Prostate gland (tissue), 2 donors: ENCODE measurements at regions not wholly inside any gene's neighbourhood (a gene's known extent, or its start where the extent isn't known, plus 50 kb on each side); places are given as distances from the start of the nearest gene placed in this dataset.

Experiments
- DNase-seq: peaks from one replicate; pipeline ENCODE4 v3.0.0-alpha.2; 2019; ENCODE audit warnings: low spot score
- H3K27ac ChIP-seq, 2 donors: fragments of 200-600 bp; sonication (generic); 2 replicates each; pipeline ENCODE4 v1.5.1; 2017 to 2019
- H3K27me3 ChIP-seq: fragments of 200-600 bp; sonication (generic); replicated peaks from 2 replicates; pipeline ENCODE4 v1.5.1; 2019; ENCODE audit not compliant: insufficient read depth
- H3K36me3 ChIP-seq, 2 donors: fragments of 200-600 bp; sonication (generic); 1 replicate in 1 of 2; 2 replicates in 1 of 2; pipeline versions ENCODE4 v1.5.1 to v1.8.1; 2017 to 2019
- H3K4me1 ChIP-seq: fragments of 200-600 bp; sonication (generic); replicated peaks from 2 replicates; pipeline ENCODE4 v1.5.1; 2019
- H3K4me3 ChIP-seq, 2 donors: fragments of 200-600 bp; sonication (generic); 2 replicates each; pipeline ENCODE4 v1.5.1; 2017 to 2019
- H3K9me3 ChIP-seq: fragments of 200-600 bp; sonication (generic); 2 replicates; pipeline ENCODE4 v1.5.1; 2017
- POLR2A ChIP-seq: fragments of 450-650 bp; IDR thresholded peaks from one replicate; pipeline ENCODE4 v1.6.1; 2016; ENCODE audit warnings: antibody characterized with exemption, mild to moderate bottlenecking
- POLR2AphosphoS5 ChIP-seq: sonication (generic); formaldehyde crosslinking; IDR thresholded peaks from one replicate; pipeline ENCODE4 v1.6.1; 2017; ENCODE audit warnings: antibody characterized with exemption
- WGBS: methylation state at CpG from one replicate; pipeline ENCODE4 v1.1.5; 2018; 5-methylcytosine and 5-hydroxymethylcytosine counted together
- intact Hi-C: fragments of 100-400 bp; cut with DNase I; formaldehyde crosslinking; loops from one replicate; pipeline ENCODE4 v1.14.2; 2022
- TF ChIP-seq, protein P1 (sequence below), 4 experiments: fragments of 200-600 bp in 2 of 4; fragments of 450-650 bp in 2 of 4; sonication (generic) in 2 of 4; IDR thresholded peaks; 1 replicate in 3 of 4; 2 replicates in 1 of 4; pipeline ENCODE4 v1.5.1; 2016 to 2019; ENCODE audit warnings: antibody characterized with exemption in 4 of 4, mild to moderate bottlenecking in 2 of 4, moderate library complexity in 2 of 4

DNA sequence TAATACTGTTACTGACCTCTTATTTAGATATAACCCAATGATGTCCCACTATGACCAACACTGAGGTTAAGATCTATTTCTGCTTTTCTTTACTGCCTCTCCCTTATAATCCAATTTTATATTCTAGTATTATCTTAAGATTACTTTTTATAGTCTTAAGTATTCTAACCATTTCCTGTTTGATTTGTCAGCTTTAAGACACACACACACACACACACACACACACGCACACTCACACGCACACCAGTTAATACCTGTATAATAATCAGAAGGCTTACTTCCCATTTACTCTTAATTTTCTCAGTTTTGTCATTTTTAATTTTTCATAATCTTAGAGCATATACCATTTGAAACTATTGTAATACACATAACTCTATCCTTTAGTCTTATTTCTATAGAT lies 226.0 kb upstream of the C11orf87 start:
- no peaks in the 10 kb centered on the region for H3K4me1 ChIP-seq
- no peak overlapping the region for H3K4me3 ChIP-seq
- H3K27me3 ChIP-seq: no peaks in the 10 kb centered on the region
- no peaks in the 10 kb centered on the region for H3K36me3 ChIP-seq
- no peaks in the 10 kb centered on the region for H3K9me3 ChIP-seq
- TF ChIP-seq POLR2AphosphoS5 (no peak), POLR2A (no peak)
- TF ChIP-seq, protein P1, sequence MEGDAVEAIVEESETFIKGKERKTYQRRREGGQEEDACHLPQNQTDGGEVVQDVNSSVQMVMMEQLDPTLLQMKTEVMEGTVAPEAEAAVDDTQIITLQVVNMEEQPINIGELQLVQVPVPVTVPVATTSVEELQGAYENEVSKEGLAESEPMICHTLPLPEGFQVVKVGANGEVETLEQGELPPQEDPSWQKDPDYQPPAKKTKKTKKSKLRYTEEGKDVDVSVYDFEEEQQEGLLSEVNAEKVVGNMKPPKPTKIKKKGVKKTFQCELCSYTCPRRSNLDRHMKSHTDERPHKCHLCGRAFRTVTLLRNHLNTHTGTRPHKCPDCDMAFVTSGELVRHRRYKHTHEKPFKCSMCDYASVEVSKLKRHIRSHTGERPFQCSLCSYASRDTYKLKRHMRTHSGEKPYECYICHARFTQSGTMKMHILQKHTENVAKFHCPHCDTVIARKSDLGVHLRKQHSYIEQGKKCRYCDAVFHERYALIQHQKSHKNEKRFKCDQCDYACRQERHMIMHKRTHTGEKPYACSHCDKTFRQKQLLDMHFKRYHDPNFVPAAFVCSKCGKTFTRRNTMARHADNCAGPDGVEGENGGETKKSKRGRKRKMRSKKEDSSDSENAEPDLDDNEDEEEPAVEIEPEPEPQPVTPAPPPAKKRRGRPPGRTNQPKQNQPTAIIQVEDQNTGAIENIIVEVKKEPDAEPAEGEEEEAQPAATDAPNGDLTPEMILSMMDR (IDR thresholded peaks at IDR 0.05): no peak
- H3K27ac ChIP-seq: no peak overlapping the region
- no peak for DNase-seq
- intact Hi-C loops: no loop called here
- WGBS: 83% methylated on average over 2 of the region's 2 CpGs

DNA sequence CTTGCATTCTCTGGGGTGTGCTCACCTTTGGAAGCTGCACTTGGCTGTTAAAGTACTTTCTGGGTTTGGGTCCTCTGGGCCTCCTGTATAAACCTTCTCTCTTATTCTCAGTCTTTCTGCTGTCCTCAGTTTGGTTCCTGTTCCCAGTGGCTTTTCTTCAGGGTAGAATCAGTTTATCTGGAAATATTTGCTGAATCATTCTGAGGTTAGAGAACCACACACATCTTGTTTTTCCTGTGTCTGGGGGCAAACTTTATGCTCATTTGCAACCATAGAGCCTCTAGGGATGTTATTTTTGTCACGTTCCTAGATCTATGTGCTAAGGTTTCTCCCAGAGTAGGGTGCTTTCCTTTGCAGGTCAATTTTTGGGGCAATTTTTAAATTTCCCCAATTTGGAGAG lies 224.3 kb upstream of the C11orf87 start:
- 71% methylated on average over 1 of the region's 1 CpG for WGBS
- intact Hi-C loops: no loop called here
- H3K4me3 ChIP-seq: no peak overlapping the region
- no peaks in the 10 kb centered on the region for H3K27me3 ChIP-seq
- no peaks in the 10 kb centered on the region for H3K9me3 ChIP-seq
- H3K4me1 ChIP-seq: no peaks in the 10 kb centered on the region
- TF ChIP-seq POLR2AphosphoS5: no peak
- TF ChIP-seq POLR2A: no peak
- TF ChIP-seq, protein P1 (IDR thresholded peaks at IDR 0.05): no peak
- H3K36me3 ChIP-seq: no peaks in the 10 kb centered on the region
- DNase-seq: no peak
- no peak overlapping the region for H3K27ac ChIP-seq

DNA sequence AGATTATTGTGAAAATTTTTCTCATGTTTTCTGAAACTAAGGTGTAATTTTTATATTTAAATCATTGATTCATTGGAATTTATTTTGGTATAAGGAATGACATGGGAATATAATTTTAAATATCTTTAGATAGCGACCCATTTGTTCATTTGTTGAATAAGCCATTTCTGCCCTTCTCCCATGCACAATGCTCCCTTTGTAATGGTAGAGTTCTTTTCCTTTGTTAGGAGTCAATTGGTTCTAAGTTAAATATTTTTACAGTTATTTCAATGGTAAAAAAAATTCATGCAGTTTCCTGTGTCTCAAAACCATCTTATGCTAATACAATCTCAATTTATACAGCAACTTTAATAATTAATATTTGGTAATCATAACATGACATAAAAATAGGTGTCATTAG lies 218.8 kb upstream of the C11orf87 start:
- H3K9me3 ChIP-seq: no peaks in the 10 kb centered on the region
- intact Hi-C loops: no loop called here
- H3K27ac ChIP-seq: no peak overlapping the region
- H3K27me3 ChIP-seq: no peaks in the 10 kb centered on the region
- WGBS: 44% methylated on average over 1 of the region's 1 CpG
- H3K4me3 ChIP-seq: no peak overlapping the region
- H3K36me3 ChIP-seq: no peaks in the 10 kb centered on the region
- no peak for DNase-seq
- no peaks in the 10 kb centered on the region for H3K4me1 ChIP-seq
- TF ChIP-seq POLR2A (no peak), POLR2AphosphoS5 (no peak)

DNA sequence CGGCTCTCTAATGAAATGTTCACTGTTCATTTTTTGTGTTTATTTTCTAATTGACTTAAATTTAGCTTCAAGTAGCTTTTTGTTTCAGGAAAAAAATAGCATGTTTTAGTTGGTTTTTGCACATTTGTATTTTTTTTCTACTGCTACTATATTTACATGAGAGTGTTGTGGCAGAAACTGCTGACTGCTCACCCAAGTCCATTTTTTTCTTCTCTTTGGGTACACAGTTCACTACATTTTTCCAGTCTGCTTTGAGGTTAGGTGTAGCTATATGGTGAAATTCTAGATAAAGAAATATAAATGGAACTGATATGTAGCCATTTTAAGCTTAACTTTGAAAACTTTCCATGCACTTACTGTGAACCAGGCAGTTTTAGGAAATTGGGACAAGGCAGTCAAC lies 216.7 kb upstream of the C11orf87 start:
- intact Hi-C loops: no loop called here
- DNase-seq: no peak
- Histone ChIP-seq H3K4me3 (no peak overlapping the region), H3K9me3 (no peaks in the 10 kb centered on the region), H3K27me3 (no peaks in the 10 kb centered on the region), H3K36me3 (no peaks in the 10 kb centered on the region), H3K4me1 (no peaks in the 10 kb centered on the region), H3K27ac (no peak overlapping the region)
- 85% methylated on average over 1 of the region's 1 CpG for WGBS
- TF ChIP-seq POLR2AphosphoS5: no peak

DNA sequence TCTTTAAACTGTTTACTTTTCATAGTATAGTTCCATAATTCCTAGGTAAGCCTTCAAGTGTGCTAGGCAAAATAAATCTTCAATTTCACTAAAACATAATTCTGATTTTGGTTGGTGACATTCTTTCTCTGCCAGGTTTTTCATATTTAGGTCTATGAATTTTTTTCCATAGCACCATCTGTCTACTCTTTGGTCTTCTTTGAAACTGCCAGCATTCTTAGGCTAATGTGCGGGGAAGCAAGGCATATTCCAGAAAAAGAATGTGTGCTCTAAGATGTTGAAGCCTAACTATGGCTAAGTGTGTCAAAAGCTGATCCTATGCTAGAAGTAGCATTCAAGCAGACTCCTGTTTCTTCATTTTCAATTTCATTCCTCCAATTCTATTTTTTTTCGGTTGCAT lies 213.9 kb upstream of the C11orf87 start:
- no peak for DNase-seq
- TF ChIP-seq, protein P1 (IDR thresholded peaks at IDR 0.05): no peak
- TF ChIP-seq POLR2A (no peak), POLR2AphosphoS5 (no peak)
- intact Hi-C loops: no loop called here
- WGBS: 73% methylated on average over 2 of the region's 2 CpGs
- no peak overlapping the region for H3K4me3 ChIP-seq
- no peak overlapping the region for H3K27ac ChIP-seq
- no peaks in the 10 kb centered on the region for H3K36me3 ChIP-seq
- H3K27me3 ChIP-seq: no peaks in the 10 kb centered on the region
- no peaks in the 10 kb centered on the region for H3K9me3 ChIP-seq
- no peaks in the 10 kb centered on the region for H3K4me1 ChIP-seq

DNA sequence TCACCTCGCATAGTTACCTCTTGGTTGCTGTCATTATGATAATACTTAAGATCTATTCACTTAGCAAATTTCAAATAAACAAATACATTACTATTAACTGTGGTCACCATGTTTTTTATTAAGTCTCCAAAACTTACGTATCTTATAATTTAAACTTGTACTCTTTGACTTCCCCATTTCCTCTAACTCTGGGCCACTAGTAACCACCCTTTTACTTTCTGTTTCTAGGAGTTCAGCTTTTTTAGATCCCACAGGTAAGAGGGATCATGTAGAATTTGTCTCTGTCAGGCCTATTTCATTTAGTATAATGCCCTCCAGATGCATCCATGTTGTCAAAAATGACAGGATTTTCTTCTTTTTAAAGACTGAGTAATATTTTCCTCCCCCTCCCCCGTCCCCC lies 212.4 kb upstream of the C11orf87 start:
- H3K27ac ChIP-seq: no peak overlapping the region
- DNase-seq: no peak
- no peaks in the 10 kb centered on the region for H3K27me3 ChIP-seq
- intact Hi-C loops: no loop called here
- TF ChIP-seq, protein P1 (IDR thresholded peaks at IDR 0.05): no peak
- no peak for TF ChIP-seq POLR2A
- no peak for TF ChIP-seq POLR2AphosphoS5
- WGBS: 85% methylated on average over 3 of the region's 3 CpGs
- H3K4me1 ChIP-seq: no peaks in the 10 kb centered on the region
- H3K36me3 ChIP-seq: no peaks in the 10 kb centered on the region
- H3K4me3 ChIP-seq: no peak overlapping the region
- no peaks in the 10 kb centered on the region for H3K9me3 ChIP-seq
